ENCODE measurements at regions not wholly inside any gene's neighbourhood (a gene's known extent, or its start where the extent isn't known, plus 50 kb on each side); places are given as distances from the start of the nearest gene placed in this dataset.

DNA sequence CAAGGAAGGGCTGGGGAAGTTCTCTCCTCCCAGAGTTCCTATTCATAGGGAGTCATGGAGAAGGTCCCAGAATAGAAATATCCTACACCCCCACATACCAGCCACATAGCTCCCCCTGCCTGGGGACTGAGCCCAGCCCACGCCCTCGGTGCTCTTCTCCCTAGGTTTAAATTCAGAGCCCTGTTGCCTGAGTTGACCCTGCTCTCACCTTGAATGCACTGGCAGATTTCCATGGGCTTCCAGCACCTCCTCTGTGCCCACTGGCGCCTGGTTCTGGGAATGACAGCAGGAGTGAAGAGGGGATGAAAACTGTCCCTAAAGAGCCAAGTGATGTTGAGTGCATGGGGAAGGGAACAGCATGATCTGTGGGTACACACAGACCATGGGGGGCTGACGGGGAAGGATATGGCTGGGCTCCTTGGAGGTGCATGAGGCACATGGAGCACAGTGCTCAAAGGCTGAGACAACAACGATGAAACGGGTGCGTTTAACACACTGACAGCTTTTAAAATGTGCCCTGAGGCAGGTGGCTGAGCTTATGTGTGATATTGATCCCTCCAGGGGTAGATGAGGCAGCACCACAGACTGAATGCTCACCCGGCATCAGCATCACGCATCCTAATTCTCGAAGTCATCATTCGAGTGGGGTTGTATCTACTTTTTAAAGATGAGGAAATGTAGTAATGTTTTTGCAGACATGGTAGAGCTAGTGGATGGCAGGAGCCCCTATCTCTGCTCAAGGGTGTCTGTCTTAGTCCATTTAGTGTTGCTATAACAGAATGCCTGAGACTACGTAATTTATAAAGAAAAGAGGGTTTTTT lies 53.7 kb upstream of the IGFBP3 start:
- Histone ChIP-seq H3K27ac (ENCODE audit: low read depth, low read length) (no peak overlapping the region), H3K4me3 (ENCODE audit: low read depth, low read length) (no peak overlapping the region), H3K27me3 (ENCODE audit: control insufficient read depth, insufficient read depth, low read length) (no peaks in the 10 kb centered on the region), H3K9me3 (ENCODE audit: control insufficient read depth, insufficient read depth, low read length) (peaks cover 10% of the 10 kb centered on the region)
- CTCF ChIA-PET, result interaction anchor here (0.7 to 1.3 kb wide), 2 partner anchors 10 to 52 kb away, joined by 3 to 7 read pairs; no protein-coding TSS in a partner anchor
- TF ChIP-seq, protein P1, sequence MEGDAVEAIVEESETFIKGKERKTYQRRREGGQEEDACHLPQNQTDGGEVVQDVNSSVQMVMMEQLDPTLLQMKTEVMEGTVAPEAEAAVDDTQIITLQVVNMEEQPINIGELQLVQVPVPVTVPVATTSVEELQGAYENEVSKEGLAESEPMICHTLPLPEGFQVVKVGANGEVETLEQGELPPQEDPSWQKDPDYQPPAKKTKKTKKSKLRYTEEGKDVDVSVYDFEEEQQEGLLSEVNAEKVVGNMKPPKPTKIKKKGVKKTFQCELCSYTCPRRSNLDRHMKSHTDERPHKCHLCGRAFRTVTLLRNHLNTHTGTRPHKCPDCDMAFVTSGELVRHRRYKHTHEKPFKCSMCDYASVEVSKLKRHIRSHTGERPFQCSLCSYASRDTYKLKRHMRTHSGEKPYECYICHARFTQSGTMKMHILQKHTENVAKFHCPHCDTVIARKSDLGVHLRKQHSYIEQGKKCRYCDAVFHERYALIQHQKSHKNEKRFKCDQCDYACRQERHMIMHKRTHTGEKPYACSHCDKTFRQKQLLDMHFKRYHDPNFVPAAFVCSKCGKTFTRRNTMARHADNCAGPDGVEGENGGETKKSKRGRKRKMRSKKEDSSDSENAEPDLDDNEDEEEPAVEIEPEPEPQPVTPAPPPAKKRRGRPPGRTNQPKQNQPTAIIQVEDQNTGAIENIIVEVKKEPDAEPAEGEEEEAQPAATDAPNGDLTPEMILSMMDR (IDR thresholded peaks at IDR 0.05; ENCODE audit: low read depth, low read length), result no peak
- DNase-seq (ENCODE audit: low read depth, low spot score), result no peak
- POLR2A ChIA-PET, result no interaction called here

DNA sequence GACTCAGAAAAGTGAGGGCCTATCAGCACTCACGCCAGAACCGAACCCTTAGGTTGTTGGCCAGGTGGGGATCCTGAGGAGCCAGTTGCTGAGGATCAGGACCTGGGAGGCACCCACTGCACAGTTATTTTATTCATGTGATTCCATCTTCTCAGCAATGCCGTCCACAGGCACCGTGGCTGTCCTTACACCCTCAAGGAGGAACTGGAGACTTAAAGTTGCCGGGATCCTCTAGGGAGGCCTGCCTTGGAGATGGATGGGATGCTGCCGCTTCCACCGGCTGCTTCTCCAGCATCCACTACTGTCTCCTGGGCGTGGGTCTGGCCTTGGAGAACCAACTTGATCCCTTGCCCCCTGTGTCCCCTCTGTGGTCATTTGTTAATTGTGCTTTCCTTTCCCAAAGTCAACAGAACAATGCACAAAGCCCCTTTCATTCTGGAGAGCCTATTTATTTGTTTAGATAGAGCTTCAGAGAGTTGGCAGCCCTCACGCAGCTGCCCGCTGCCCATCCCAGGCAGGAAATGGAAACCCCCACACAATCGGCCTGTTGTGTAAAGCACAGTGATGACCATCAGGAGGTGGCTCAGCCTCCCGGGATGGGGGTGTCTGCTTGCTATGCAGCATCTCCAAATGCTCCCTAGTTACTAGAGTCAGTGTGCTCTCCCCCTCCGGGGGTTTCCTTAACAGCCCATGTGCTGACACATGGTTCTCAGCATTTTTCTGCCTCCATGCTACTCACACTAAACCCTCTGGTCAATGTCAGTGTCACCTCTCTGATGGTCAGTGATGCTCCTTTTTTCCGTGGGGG lies 52.9 kb upstream of the IGFBP3 start:
- H3K9me3 ChIP-seq (ENCODE audit: control insufficient read depth, insufficient read depth, low read length), result peaks cover 10% of the 10 kb centered on the region
- H3K4me3 ChIP-seq (ENCODE audit: low read depth, low read length), result no peak overlapping the region
- DNase-seq (ENCODE audit: low read depth, low spot score), result no peak
- no peaks in the 10 kb centered on the region for H3K27me3 ChIP-seq (ENCODE audit: control insufficient read depth, insufficient read depth, low read length)
- ChIA-PET CTCF (interaction anchor here (0.8 kb wide), 1 partner anchor 12 kb away, joined by 3 read pairs; no protein-coding TSS in a partner anchor), POLR2A (no interaction called here)
- H3K27ac ChIP-seq (ENCODE audit: low read depth, low read length), result no peak overlapping the region
- TF ChIP-seq, protein P1 (IDR thresholded peaks at IDR 0.05; ENCODE audit: low read depth, low read length), result no peak

DNA sequence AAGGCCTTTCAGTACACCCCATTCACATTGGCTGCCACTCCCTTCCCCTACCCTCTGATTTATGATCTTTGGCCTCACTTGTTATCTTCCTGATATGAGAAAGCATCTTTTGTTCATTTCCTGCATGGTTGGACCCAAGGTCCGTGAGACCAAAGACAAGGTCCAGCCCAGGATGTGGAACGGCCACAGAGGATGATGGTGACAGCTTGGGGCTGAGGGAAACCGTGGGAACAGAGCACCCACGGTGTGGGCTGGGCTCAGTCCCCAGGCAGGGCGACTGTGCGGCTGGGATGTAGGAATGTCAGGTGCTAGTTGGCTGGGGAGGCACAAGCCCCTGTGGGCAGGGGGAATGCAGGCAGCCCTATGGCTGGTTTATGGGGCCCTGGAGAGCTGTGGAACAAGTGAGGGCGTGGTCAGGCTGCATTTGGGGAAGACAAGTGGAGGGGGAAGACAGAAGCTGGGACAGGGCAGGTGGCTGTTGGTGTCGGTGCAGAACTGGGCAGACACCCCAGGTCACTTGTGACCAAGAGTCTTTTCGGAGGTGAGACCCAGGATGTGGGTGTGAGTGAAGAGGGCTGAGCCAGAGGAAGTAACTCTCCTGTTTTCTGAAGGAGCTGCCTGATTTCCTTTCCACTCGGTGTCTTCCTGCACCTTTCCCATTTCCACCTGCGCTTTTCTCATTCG lies 51.7 kb upstream of the IGFBP3 start:
- H3K4me3 ChIP-seq (ENCODE audit: low read depth, low read length), result no peak overlapping the region
- H3K9me3 ChIP-seq (ENCODE audit: control insufficient read depth, insufficient read depth, low read length), result peaks cover 10% of the 10 kb centered on the region
- ChIA-PET CTCF (interaction anchor here (0.8 kb wide), 1 partner anchor 11 kb away, joined by 3 read pairs; no protein-coding TSS in a partner anchor), POLR2A (no interaction called here)
- no peak for DNase-seq (ENCODE audit: low read depth, low spot score)
- H3K27ac ChIP-seq (ENCODE audit: low read depth, low read length), result no peak overlapping the region
- no peaks in the 10 kb centered on the region for H3K27me3 ChIP-seq (ENCODE audit: control insufficient read depth, insufficient read depth, low read length)
- TF ChIP-seq, protein P1 (IDR thresholded peaks at IDR 0.05; ENCODE audit: low read depth, low read length), result no peak

DNA sequence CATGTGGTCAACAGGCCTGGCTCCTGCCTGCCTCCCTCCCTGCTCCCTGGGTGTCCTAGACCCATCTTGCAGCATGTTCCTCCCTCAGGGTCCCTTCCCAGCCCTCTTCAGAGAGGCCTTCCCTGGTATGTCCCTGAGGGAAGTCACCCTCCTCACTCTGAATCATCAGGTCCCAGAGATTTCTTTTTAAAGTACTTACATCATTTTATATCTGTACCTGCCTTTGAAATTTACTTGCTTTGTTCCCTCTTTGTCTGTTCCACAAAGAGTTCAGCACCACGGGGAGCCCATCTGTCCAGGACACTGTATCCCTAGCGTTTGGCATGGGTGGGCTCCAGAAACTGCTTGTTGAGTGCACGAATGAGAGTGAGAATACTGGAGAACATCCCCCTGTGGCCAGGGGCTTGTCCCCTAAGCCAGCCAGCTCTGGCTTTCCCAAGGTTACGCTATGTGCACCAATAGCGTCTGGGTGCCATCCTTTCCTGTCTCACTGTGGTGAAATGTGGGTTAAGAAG lies 50.6 kb upstream of the IGFBP3 start:
- Histone ChIP-seq H3K27ac (ENCODE audit: low read depth, low read length) (no peak overlapping the region), H3K27me3 (ENCODE audit: control insufficient read depth, insufficient read depth, low read length) (no peaks in the 10 kb centered on the region), H3K9me3 (ENCODE audit: control insufficient read depth, insufficient read depth, low read length) (peaks cover 10% of the 10 kb centered on the region), H3K4me3 (ENCODE audit: low read depth, low read length) (no peak overlapping the region)
- no peak for DNase-seq (ENCODE audit: low read depth, low spot score)
- TF ChIP-seq, protein P1 (IDR thresholded peaks at IDR 0.05; ENCODE audit: low read depth, low read length), result no peak
- ChIA-PET CTCF (interaction anchor here (1.2 kb wide), 1 partner anchor 50 kb away, joined by 3 read pairs; the partner anchor contains the start of gene IGFBP3), POLR2A (no interaction called here)
